Astrocyte (in vitro differentiated cells and primary cell): ENCODE measurements at regions not wholly inside any gene's neighbourhood (a gene's known extent, or its start where the extent isn't known, plus 50 kb on each side); places are given as distances from the start of the nearest gene placed in this dataset.

Experiments used
- DNase-seq: peaks from one replicate; pipeline ENCODE4 v3.0.0-alpha.2; 2010; ENCODE audit warnings: low read depth
- FAIRE-seq: peaks from 2 replicates; lab custom pipeline; 2011; peaks lifted over from hg19 to GRCh38; lab: Jason Lieb, UNC
- H2AFZ ChIP-seq: 2 replicates; pipeline ENCODE4 v1.6.0; 2012; ENCODE audit warnings: low read depth, low read length, inconsistent platforms
- H3K27ac ChIP-seq: 2 replicates; pipeline ENCODE4 v1.5.1; 2011; ENCODE audit warnings: low read depth, low read length, inconsistent platforms
- H3K27me3 ChIP-seq: 2 replicates; pipeline ENCODE4 v1.6.0; 2011; ENCODE audit warnings: low read length, inconsistent platforms; ENCODE audit not compliant: insufficient read depth
- H3K36me3 ChIP-seq: 2 replicates; pipeline ENCODE4 v1.5.1; 2011; ENCODE audit warnings: low read length, inconsistent platforms; ENCODE audit not compliant: insufficient read depth
- H3K4me1 ChIP-seq: 2 replicates; pipeline ENCODE4 v1.5.1; 2011; ENCODE audit warnings: low read length, inconsistent platforms; ENCODE audit not compliant: insufficient read depth
- H3K4me2 ChIP-seq: 2 replicates; pipeline ENCODE4 v1.6.0; 2012; ENCODE audit warnings: low read length, inconsistent platforms
- H3K4me3 ChIP-seq: 2 replicates; pipeline ENCODE4 v1.5.1; 2011; ENCODE audit warnings: low read depth, mild to moderate bottlenecking, low read length, inconsistent platforms; ENCODE audit not compliant: insufficient read depth
- H3K79me2 ChIP-seq: 2 replicates; pipeline ENCODE4 v1.6.0; 2012; ENCODE audit warnings: mild to moderate bottlenecking, low read length, inconsistent platforms; ENCODE audit not compliant: insufficient read depth
- H3K9ac ChIP-seq: 2 replicates; pipeline ENCODE4 v1.6.0; 2012; ENCODE audit warnings: mild to moderate bottlenecking, low read length, inconsistent platforms
- H3K9me3 ChIP-seq: 2 replicates; pipeline ENCODE4 v1.5.1; 2012; ENCODE audit warnings: low read depth, mild to moderate bottlenecking, low read length, inconsistent platforms; ENCODE audit not compliant: insufficient read depth
- H4K20me1 ChIP-seq: 2 replicates; pipeline ENCODE4 v1.6.0; 2012; ENCODE audit warnings: low read length, inconsistent platforms; ENCODE audit not compliant: insufficient read depth
- H3K27ac Mint-ChIP-seq: one replicate; pipeline ENCODE4 v1.8.0; 2021; ENCODE audit warnings: mild to moderate bottlenecking, mixed read lengths; ENCODE audit not compliant: unreplicated experiment
- H3K27me3 Mint-ChIP-seq: one replicate; pipeline ENCODE4 v1.8.0; 2021; ENCODE audit warnings: low read depth, mixed read lengths; ENCODE audit not compliant: unreplicated experiment
- H3K36me3 Mint-ChIP-seq: one replicate; pipeline ENCODE4 v1.8.0; 2021; ENCODE audit warnings: low read depth, mixed read lengths; ENCODE audit not compliant: unreplicated experiment
- H3K4me1 Mint-ChIP-seq: one replicate; pipeline ENCODE4 v1.8.0; 2021; ENCODE audit warnings: low read depth, mixed read lengths; ENCODE audit not compliant: unreplicated experiment
- H3K4me3 Mint-ChIP-seq: one replicate; pipeline ENCODE4 v1.8.0; 2021; ENCODE audit warnings: mild to moderate bottlenecking, moderate library complexity, mixed read lengths; ENCODE audit not compliant: unreplicated experiment
- H3K9me3 Mint-ChIP-seq: one replicate; pipeline ENCODE4 v1.8.0; 2021; ENCODE audit warnings: mild to moderate bottlenecking, mixed read lengths; ENCODE audit not compliant: unreplicated experiment
- CTCF ChIP-seq: IDR thresholded peaks from 2 replicates; pipeline ENCODE4 v1.5.1; 2011; ENCODE audit warnings: low read depth, mild to moderate bottlenecking, inconsistent platforms, low read length, moderate library complexity; ENCODE audit not compliant: insufficient read depth
- EZH2 ChIP-seq: IDR thresholded peaks from 2 replicates; pipeline ENCODE4 v1.6.1; 2012; ENCODE audit warnings: mild to moderate bottlenecking, low read length, inconsistent platforms; ENCODE audit not compliant: insufficient read depth

GRCh38 chrX:127300511-127300910 lies 481.0 kb downstream of the PRR32 start:
- TF ChIP-seq CTCF, result no peak
- DNase-seq (no peak), FAIRE-seq (peak; percentile 81)

GRCh38 chrX:127302841-127303240 lies 483.3 kb downstream of the PRR32 start:
- H3K36me3 ChIP-seq, result no peaks in the 10 kb centered on the region

More at GRCh38 chrX:127300511-127300910, 481.0 kb downstream of the PRR32 start:
- H3K4me2 ChIP-seq, result no peak overlapping the region
- H2AFZ ChIP-seq, result no peak overlapping the region
- H3K4me1 ChIP-seq, result no peaks in the 10 kb centered on the region
- H3K36me3 Mint-ChIP-seq, result no peaks in the 10 kb centered on the region
- H3K79me2 ChIP-seq, result no peaks in the 10 kb centered on the region
- no peaks in the 10 kb centered on the region for H4K20me1 ChIP-seq
- no peaks in the 10 kb centered on the region for H3K27me3 ChIP-seq
- H3K27ac ChIP-seq, result no peak overlapping the region
- H3K36me3 ChIP-seq, result no peaks in the 10 kb centered on the region
- no peak overlapping the region for H3K4me3 ChIP-seq
- no peaks in the 10 kb centered on the region for H3K9me3 ChIP-seq
- no peaks in the 10 kb centered on the region for H3K9me3 Mint-ChIP-seq
- no peak overlapping the region for H3K9ac ChIP-seq
- no peak overlapping the region for H3K27ac Mint-ChIP-seq
- no peak overlapping the region for H3K4me3 Mint-ChIP-seq
- H3K4me1 Mint-ChIP-seq, result no peaks in the 10 kb centered on the region
- no peaks in the 10 kb centered on the region for H3K27me3 Mint-ChIP-seq

GRCh38 chrX:127305013-127305412 lies 485.5 kb downstream of the PRR32 start:
- Histone ChIP-seq H3K79me2 (no peaks in the 10 kb centered on the region), H2AFZ (no peak overlapping the region), H3K4me3 (no peak overlapping the region), H3K27me3 (no peaks in the 10 kb centered on the region), H3K4me1 (no peaks in the 10 kb centered on the region), H3K27ac (no peak overlapping the region), H3K4me2 (no peak overlapping the region), H3K9me3 (no peaks in the 10 kb centered on the region), H3K36me3 (no peaks in the 10 kb centered on the region), H4K20me1 (no peaks in the 10 kb centered on the region), H3K9ac (no peak overlapping the region)
- Mint-ChIP-seq H3K9me3 (no peaks in the 10 kb centered on the region), H3K27ac (no peak overlapping the region), H3K4me3 (no peak overlapping the region), H3K4me1 (no peaks in the 10 kb centered on the region), H3K36me3 (no peaks in the 10 kb centered on the region), H3K27me3 (no peaks in the 10 kb centered on the region)
- FAIRE-seq (peak; percentile 72), DNase-seq (no peak)
- TF ChIP-seq CTCF, result no peak
- TF ChIP-seq EZH2, result no peak

More at GRCh38 chrX:127302841-127303240, 483.3 kb downstream of the PRR32 start:
- Histone ChIP-seq H2AFZ (no peak overlapping the region), H3K27ac (no peak overlapping the region), H3K9me3 (no peaks in the 10 kb centered on the region), H3K4me2 (no peak overlapping the region), H3K4me1 (no peaks in the 10 kb centered on the region), H3K4me3 (no peak overlapping the region), H3K9ac (no peak overlapping the region), H3K79me2 (no peaks in the 10 kb centered on the region), H3K27me3 (no peaks in the 10 kb centered on the region), H4K20me1 (no peaks in the 10 kb centered on the region)
- DNase-seq, result no peak
- no peak for TF ChIP-seq EZH2
- no peak for TF ChIP-seq CTCF
- Mint-ChIP-seq H3K4me3 (no peak overlapping the region), H3K9me3 (no peaks in the 10 kb centered on the region), H3K36me3 (no peaks in the 10 kb centered on the region), H3K27me3 (no peaks in the 10 kb centered on the region), H3K27ac (no peak overlapping the region), H3K4me1 (no peaks in the 10 kb centered on the region)
- no peak for FAIRE-seq
